ENCODE measurements at regions not wholly inside any gene's neighbourhood (a gene's known extent, or its start where the extent isn't known, plus 50 kb on each side); places are given as distances from the start of the nearest gene placed in this dataset.

DNA sequence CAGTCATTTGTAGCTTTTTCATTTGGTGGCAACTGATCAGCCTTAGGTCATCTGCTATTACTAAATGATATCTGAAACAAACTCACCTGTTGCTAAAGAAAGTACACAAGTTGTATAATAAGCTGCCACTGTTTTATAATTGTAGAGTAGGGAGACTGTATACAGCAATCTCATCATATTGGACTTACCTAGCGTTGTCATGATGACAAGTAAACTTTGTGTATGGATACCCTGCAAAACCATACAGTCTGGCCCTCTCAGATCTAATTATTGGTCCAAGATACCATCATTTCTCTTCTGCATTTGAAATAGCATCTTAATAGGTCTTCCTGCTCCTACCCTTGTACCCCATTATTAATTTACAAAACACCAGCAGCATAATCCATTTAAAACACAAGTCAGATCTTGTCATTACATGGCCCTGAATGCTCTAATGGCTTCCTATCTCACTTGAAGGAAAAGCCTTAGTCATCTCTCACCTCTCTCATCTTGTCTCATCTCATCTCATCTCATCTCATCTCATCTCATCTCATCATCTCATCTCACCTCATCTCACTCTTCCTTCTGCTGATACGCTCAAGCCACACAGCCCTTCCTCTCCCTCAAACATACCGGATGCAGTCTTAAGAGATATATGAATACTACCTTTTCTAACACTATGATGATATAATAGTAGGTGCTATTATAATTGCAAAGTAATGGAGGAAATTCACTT lies 540.6 kb downstream of the MDFIC start:
- no peaks in the 10 kb centered on the region for H3K9me1 ChIP-seq (replicated peaks; ENCODE audit: control insufficient read depth, extremely low read depth, insufficient read depth, low read length)
- H2AFZ ChIP-seq (ENCODE audit: low read depth, low read length): no peak overlapping the region
- no peaks in the 10 kb centered on the region for H3K36me3 ChIP-seq (ENCODE audit: control insufficient read depth in 2 of 2, extremely low read depth in 1 of 2, insufficient read depth in 2 of 2, low read length in 2 of 2)
- no TSS peak for BruUV-seq (replicated peaks)
- FAIRE-seq (no peak), DNase-seq (ENCODE audit: low read depth, low spot score) (no peak)
- intact Hi-C loops (cut with micrococcal nuclease): no loop called here
- no peak overlapping the region for H3K4me3 ChIP-seq (replicated peaks in 1 of 3; ENCODE audit: insufficient read depth in 1 of 3, low read depth in 1 of 3, low read length in 3 of 3)
- TF ChIP-seq, protein P1, sequence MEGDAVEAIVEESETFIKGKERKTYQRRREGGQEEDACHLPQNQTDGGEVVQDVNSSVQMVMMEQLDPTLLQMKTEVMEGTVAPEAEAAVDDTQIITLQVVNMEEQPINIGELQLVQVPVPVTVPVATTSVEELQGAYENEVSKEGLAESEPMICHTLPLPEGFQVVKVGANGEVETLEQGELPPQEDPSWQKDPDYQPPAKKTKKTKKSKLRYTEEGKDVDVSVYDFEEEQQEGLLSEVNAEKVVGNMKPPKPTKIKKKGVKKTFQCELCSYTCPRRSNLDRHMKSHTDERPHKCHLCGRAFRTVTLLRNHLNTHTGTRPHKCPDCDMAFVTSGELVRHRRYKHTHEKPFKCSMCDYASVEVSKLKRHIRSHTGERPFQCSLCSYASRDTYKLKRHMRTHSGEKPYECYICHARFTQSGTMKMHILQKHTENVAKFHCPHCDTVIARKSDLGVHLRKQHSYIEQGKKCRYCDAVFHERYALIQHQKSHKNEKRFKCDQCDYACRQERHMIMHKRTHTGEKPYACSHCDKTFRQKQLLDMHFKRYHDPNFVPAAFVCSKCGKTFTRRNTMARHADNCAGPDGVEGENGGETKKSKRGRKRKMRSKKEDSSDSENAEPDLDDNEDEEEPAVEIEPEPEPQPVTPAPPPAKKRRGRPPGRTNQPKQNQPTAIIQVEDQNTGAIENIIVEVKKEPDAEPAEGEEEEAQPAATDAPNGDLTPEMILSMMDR (IDR thresholded peaks at IDR 0.05; ENCODE audit: extremely low read depth in 1 of 2, insufficient read depth in 1 of 2, low read depth in 1 of 2, low read length in 2 of 2): no peak
- TF ChIP-seq POLR2AphosphoS5 (IDR thresholded peaks at IDR 0.05; ENCODE audit: insufficient read depth, low read depth, low read length) (no peak), JUN (IDR thresholded peaks at IDR 0.05; ENCODE audit: borderline replicate concordance, insufficient read depth, insufficient read length, low read depth) (no peak), MYC (IDR thresholded peaks at IDR 0.05; ENCODE audit: low read depth, low read length) (no peak), GATA2 (IDR thresholded peaks at IDR 0.05; ENCODE audit: insufficient read depth, insufficient read length, low read depth, low read length) (no peak), EZH2 (IDR thresholded peaks at IDR 0.05; ENCODE audit: borderline replicate concordance, low read depth, low read length, severe bottlenecking) (no peak), POLR2A (IDR thresholded peaks at IDR 0.05; ENCODE audit: low read depth, low read length) (no peak), MAX (IDR thresholded peaks at IDR 0.05; ENCODE audit: insufficient read depth, insufficient read length) (no peak), FOS (IDR thresholded peaks at IDR 0.05; ENCODE audit: borderline replicate concordance, insufficient read depth, low read length) (no peak)
- H3K9me3 ChIP-seq (replicated peaks; ENCODE audit: control insufficient read depth, insufficient read depth, low read length): no peaks in the 10 kb centered on the region
- H3K4me2 ChIP-seq (ENCODE audit: insufficient read depth, low read length): no peak overlapping the region
- H3K27me3 ChIP-seq (ENCODE audit: control insufficient read depth in 2 of 2, insufficient read depth in 2 of 2, low read length in 2 of 2): peaks cover 0 to 2% of the 10 kb centered on the region in 2 experiments
- ChIA-PET CTCF (interaction anchor here (0.6 to 1.9 kb wide), 4 partner anchors 12 to 182 kb away, joined by 3 to 5 read pairs (median 4); no protein-coding TSS in a partner anchor), POLR2A (no interaction called here)
- no peaks in the 10 kb centered on the region for H4K20me1 ChIP-seq (replicated peaks; ENCODE audit: control insufficient read depth, extremely low read depth, insufficient read depth, low read length)
- no peaks in the 10 kb centered on the region for H3K79me2 ChIP-seq (ENCODE audit: control insufficient read depth, insufficient read depth, low read length)
- dilution Hi-C loops (cut with MboI; ENCODE audit: extremely low pct_ligation_motif_present, low sequenced_read_pairs): no loop called here
- H3K27ac ChIP-seq (ENCODE audit: insufficient read depth, low read depth, low read length): no peak overlapping the region
- H3K4me1 ChIP-seq (ENCODE audit: control insufficient read depth, extremely low read depth, insufficient read depth, low read length): no peaks in the 10 kb centered on the region
- no peak overlapping the region for H3K9ac ChIP-seq (replicated peaks; ENCODE audit: extremely low read depth, insufficient read depth, low read length)

Measured in endothelial cell of umbilical vein (primary cell).